HL-60 (cell line): ENCODE measurements at regions not wholly inside any gene's neighbourhood (a gene's known extent, or its start where the extent isn't known, plus 50 kb on each side); places are given as distances from the start of the nearest gene placed in this dataset.

Experiments
- CTCF ChIP-seq: IDR thresholded peaks from one replicate; pipeline ENCODE4 v1.5.1; 2011; ENCODE audit warnings: low read length, control low read depth, inconsistent platforms; ENCODE audit not compliant: insufficient read depth
- POLR2AphosphoS5 ChIP-seq: IDR thresholded peaks from 2 replicates; pipeline ENCODE4 v1.6.1; 2012; ENCODE audit warnings: low read depth
- TF ChIP-seq, protein P1 (sequence below): IDR thresholded peaks from 2 replicates; pipeline ENCODE4 v1.6.1; 2012; ENCODE audit warnings: low read depth; ENCODE audit not compliant: insufficient replicate concordance

DNA sequence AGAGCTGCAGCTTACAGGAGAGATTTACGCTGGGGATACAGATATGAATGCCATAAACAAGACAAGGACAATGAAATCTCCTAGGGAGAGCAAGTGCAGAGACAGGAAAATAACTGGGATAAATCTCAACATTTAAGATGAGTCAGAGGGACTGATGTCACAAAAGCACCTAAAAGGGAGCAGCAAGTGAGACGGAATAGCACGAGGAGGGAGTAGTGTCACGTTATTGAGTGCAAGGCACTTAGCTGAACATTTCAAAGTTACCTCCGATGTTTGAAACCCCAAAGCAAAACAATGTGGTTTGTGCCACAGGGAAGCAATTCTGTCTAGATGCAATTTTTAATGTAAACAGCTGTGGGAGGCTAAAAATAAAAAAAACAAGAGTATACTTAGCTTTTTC is 1131.7 kb upstream of the EYS start:
- no peak for TF ChIP-seq CTCF
- TF ChIP-seq POLR2AphosphoS5 = no peak
- TF ChIP-seq, protein P1, sequence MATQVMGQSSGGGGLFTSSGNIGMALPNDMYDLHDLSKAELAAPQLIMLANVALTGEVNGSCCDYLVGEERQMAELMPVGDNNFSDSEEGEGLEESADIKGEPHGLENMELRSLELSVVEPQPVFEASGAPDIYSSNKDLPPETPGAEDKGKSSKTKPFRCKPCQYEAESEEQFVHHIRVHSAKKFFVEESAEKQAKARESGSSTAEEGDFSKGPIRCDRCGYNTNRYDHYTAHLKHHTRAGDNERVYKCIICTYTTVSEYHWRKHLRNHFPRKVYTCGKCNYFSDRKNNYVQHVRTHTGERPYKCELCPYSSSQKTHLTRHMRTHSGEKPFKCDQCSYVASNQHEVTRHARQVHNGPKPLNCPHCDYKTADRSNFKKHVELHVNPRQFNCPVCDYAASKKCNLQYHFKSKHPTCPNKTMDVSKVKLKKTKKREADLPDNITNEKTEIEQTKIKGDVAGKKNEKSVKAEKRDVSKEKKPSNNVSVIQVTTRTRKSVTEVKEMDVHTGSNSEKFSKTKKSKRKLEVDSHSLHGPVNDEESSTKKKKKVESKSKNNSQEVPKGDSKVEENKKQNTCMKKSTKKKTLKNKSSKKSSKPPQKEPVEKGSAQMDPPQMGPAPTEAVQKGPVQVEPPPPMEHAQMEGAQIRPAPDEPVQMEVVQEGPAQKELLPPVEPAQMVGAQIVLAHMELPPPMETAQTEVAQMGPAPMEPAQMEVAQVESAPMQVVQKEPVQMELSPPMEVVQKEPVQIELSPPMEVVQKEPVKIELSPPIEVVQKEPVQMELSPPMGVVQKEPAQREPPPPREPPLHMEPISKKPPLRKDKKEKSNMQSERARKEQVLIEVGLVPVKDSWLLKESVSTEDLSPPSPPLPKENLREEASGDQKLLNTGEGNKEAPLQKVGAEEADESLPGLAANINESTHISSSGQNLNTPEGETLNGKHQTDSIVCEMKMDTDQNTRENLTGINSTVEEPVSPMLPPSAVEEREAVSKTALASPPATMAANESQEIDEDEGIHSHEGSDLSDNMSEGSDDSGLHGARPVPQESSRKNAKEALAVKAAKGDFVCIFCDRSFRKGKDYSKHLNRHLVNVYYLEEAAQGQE = no peak
